C4-2B (cell line): ENCODE measurements at regions not wholly inside any gene's neighbourhood (a gene's known extent, or its start where the extent isn't known, plus 50 kb on each side); places are given as distances from the start of the nearest gene placed in this dataset.

Experiments
- CTCF ChIP-seq: fragments of 450-650 bp; conservative IDR thresholded peaks from 2 replicates; pipeline ENCODE4 v1.5.1; 2017; ENCODE audit warnings: mild to moderate bottlenecking
- ZFX ChIP-seq: fragments of 450-650 bp; IDR thresholded peaks from 2 replicates; pipeline ENCODE4 v1.6.1; 2017

GRCh38 chr4:108427946-108428485 lies 192.4 kb upstream of the RPL34 start:
- no peak for TF ChIP-seq CTCF
- TF ChIP-seq ZFX = no peak
